ENCODE measurements at regions not wholly inside any gene's neighbourhood (a gene's known extent, or its start where the extent isn't known, plus 50 kb on each side); places are given as distances from the start of the nearest gene placed in this dataset.

GRCh38 chr6:85044361-85044760, 280.0 kb upstream of the TBX18 start:
- H3K9ac ChIP-seq (ENCODE audit: extremely low read depth, insufficient read length, low read length): no peak overlapping the region
- no peak overlapping the region for H3T11ph ChIP-seq (ENCODE audit: low read length)
- no CpG with 5 or more reads among the region's 2 CpGs for WGBS (ENCODE audit: extremely low coverage, insufficient read length, low lambda C conversion rate)
- no peak overlapping the region for H3K23ac ChIP-seq (ENCODE audit: insufficient read length, low read depth, low read length)
- no peak overlapping the region for H2BK120ac ChIP-seq (ENCODE audit: low read depth, low read length, poor library complexity, severe bottlenecking)
- no peaks in the 10 kb centered on the region for H3K4me1 Mint-ChIP-seq
- no peaks in the 10 kb centered on the region for H3K36me3 Mint-ChIP-seq (ENCODE audit: insufficient read depth in 1 of 3, low read depth in 3 of 3)
- no peak overlapping the region for H2AK5ac ChIP-seq (ENCODE audit: insufficient read length, low read length)
- no peak overlapping the region for H3K4me2 ChIP-seq (ENCODE audit: insufficient read depth, insufficient read length, low read length)
- no peaks in the 10 kb centered on the region for H3K4me1 ChIP-seq (ENCODE audit: insufficient read depth, low read length)
- no peak overlapping the region for H2BK15ac ChIP-seq (ENCODE audit: low read depth, low read length)
- no peak overlapping the region for H2BK5ac ChIP-seq (ENCODE audit: insufficient read length, low read length)
- TF ChIP-seq, protein P1, sequence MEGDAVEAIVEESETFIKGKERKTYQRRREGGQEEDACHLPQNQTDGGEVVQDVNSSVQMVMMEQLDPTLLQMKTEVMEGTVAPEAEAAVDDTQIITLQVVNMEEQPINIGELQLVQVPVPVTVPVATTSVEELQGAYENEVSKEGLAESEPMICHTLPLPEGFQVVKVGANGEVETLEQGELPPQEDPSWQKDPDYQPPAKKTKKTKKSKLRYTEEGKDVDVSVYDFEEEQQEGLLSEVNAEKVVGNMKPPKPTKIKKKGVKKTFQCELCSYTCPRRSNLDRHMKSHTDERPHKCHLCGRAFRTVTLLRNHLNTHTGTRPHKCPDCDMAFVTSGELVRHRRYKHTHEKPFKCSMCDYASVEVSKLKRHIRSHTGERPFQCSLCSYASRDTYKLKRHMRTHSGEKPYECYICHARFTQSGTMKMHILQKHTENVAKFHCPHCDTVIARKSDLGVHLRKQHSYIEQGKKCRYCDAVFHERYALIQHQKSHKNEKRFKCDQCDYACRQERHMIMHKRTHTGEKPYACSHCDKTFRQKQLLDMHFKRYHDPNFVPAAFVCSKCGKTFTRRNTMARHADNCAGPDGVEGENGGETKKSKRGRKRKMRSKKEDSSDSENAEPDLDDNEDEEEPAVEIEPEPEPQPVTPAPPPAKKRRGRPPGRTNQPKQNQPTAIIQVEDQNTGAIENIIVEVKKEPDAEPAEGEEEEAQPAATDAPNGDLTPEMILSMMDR (conservative IDR thresholded peaks at IDR 0.05): no peak
- no peak overlapping the region for H2BK20ac ChIP-seq (ENCODE audit: low read depth, low read length, poor library complexity, severe bottlenecking)
- no peak overlapping the region for H3K14ac ChIP-seq (ENCODE audit: insufficient read depth, low read length)
- no peak overlapping the region for H4K8ac ChIP-seq (replicated peaks; ENCODE audit: insufficient read length, low read depth, low read length)
- no peaks in the 10 kb centered on the region for H3K9me3 ChIP-seq (ENCODE audit: control insufficient read depth, low read depth, low read length)
- H2AFZ ChIP-seq (ENCODE audit: low read length): no peak overlapping the region
- no peak overlapping the region for H3K4ac ChIP-seq (ENCODE audit: low read depth, low read length)
- no peak overlapping the region for H3K56ac ChIP-seq (ENCODE audit: insufficient read length, low read depth, low read length)
- H3K27ac Mint-ChIP-seq: no peak overlapping the region
- no peaks in the 10 kb centered on the region for H3K27me3 Mint-ChIP-seq (ENCODE audit: low read depth)
- DNase-seq: no peak
- H3K79me1 ChIP-seq (ENCODE audit: insufficient read depth, low read depth, low read length, poor library complexity, severe bottlenecking): no peaks in the 10 kb centered on the region
- H4K20me1 ChIP-seq (ENCODE audit: control insufficient read depth, insufficient read depth, insufficient read length): no peaks in the 10 kb centered on the region
- H2BK12ac ChIP-seq (ENCODE audit: insufficient read length, low read depth, low read length): no peak overlapping the region
- no peaks in the 10 kb centered on the region; a peak in 1 of 5 replicates for H3K9me3 Mint-ChIP-seq
- H3K27ac ChIP-seq (ENCODE audit: insufficient read length, low read depth, low read length): no peak overlapping the region
- no peaks in the 10 kb centered on the region for H3K23me2 ChIP-seq (ENCODE audit: insufficient read length, low read depth, low read length, poor library complexity, severe bottlenecking)
- no peaks in the 10 kb centered on the region for H3K79me2 ChIP-seq (ENCODE audit: insufficient read depth, low read length)
- H3K4me3 Mint-ChIP-seq: no peak overlapping the region
- no peak overlapping the region for H3K18ac ChIP-seq (ENCODE audit: insufficient read length, low read depth, low read length)
- H4K5ac ChIP-seq (ENCODE audit: insufficient read length, low read depth, low read length): no peak overlapping the region
- no peaks in the 10 kb centered on the region for H3K27me3 ChIP-seq (ENCODE audit: insufficient read depth, low read length)
- no peak overlapping the region for H4K91ac ChIP-seq (ENCODE audit: insufficient read length, low read depth, low read length)

All from H9 (cell line).